ENCODE measurements at regions not wholly inside any gene's neighbourhood (a gene's known extent, or its start where the extent isn't known, plus 50 kb on each side); places are given as distances from the start of the nearest gene placed in this dataset.

DNA sequence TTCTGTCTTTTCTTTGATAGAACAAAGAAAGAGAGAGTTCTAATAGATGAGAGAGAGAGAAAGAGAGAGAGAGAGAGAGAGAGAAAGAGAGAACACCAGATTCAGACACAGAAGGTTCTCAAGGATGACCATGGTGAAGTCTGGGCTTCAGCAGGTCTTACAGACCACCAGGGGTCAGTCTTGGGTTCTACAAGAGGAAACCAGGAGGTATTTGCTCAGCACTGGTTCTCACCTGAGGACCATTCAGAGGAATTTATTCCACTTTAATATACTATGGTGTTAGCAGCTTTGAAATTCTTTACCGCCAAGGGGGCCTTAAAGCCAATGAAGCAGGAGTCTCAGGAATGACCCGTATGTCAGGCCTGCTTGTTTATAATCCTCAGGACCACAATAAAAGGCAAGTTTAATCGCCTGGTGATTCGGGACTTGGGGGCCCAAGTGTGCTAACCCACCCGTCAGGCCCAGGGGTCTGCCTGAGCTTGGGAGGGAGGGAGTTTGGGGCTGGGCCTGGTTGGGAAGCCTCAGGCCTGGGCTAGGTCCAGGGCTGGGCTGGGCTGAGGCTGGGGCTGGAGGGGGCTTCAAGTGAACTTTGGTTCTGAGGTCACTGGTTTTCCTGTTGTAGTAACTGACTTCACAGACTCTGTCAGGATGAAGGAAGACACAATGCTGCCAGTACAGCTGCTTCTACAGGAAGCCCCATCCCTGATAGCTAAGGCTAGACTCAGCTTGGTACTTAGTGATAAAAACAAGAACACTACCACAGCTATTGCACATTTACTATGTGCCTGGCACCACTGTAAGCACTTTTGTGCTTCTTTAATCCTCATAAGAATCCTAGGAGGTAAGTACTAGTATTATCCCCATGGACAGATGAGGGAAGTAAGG is 179.2 kb upstream of the ZBED5 start:
- DNase-seq (ENCODE audit: low read depth): peak; percentile 40
- TF ChIP-seq, protein P1, sequence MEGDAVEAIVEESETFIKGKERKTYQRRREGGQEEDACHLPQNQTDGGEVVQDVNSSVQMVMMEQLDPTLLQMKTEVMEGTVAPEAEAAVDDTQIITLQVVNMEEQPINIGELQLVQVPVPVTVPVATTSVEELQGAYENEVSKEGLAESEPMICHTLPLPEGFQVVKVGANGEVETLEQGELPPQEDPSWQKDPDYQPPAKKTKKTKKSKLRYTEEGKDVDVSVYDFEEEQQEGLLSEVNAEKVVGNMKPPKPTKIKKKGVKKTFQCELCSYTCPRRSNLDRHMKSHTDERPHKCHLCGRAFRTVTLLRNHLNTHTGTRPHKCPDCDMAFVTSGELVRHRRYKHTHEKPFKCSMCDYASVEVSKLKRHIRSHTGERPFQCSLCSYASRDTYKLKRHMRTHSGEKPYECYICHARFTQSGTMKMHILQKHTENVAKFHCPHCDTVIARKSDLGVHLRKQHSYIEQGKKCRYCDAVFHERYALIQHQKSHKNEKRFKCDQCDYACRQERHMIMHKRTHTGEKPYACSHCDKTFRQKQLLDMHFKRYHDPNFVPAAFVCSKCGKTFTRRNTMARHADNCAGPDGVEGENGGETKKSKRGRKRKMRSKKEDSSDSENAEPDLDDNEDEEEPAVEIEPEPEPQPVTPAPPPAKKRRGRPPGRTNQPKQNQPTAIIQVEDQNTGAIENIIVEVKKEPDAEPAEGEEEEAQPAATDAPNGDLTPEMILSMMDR (IDR thresholded peaks at IDR 0.05; ENCODE audit: control insufficient read depth, insufficient read depth, low read depth, low read length, missing control alignments): peak; percentile 69
- no peak overlapping the region for H3K4me3 ChIP-seq (ENCODE audit: control insufficient read depth, low read depth, low read length)

GRCh38 chr11:11036185-11036847 is 178.5 kb upstream of the ZBED5 start:
- TF ChIP-seq, protein P1 (IDR thresholded peaks at IDR 0.05; ENCODE audit: control insufficient read depth, insufficient read depth, low read depth, low read length, missing control alignments): no peak
- DNase-seq (ENCODE audit: low read depth): no peak

DNA sequence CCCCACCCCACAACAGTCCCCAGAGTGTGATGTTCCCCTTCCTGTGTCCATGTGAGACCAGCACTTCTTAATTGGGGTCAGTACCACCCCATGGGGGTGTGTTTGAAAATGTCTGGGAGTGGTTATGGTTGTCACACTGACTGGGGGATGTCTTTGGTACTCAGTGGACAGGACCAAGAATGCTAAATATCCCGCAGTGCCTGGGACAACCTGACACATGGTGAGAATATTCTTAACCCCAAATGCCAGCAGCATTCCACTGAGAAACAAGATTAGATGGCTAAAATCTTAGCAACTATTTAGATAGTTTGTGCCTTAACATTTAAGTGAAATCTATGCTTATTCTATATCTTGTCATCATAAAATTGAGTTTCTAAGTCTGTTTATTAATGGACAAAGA is 177.5 kb upstream of the ZBED5 start:
- TF ChIP-seq, protein P1 (IDR thresholded peaks at IDR 0.05; ENCODE audit: control insufficient read depth, insufficient read depth, low read depth, low read length, missing control alignments): no peak
- DNase-seq (ENCODE audit: low read depth): no peak
- H3K4me3 ChIP-seq (ENCODE audit: control insufficient read depth, low read depth, low read length): no peak overlapping the region

More at GRCh38 chr11:11036185-11036847, 178.5 kb upstream of the ZBED5 start:
- no peak overlapping the region for H3K4me3 ChIP-seq (ENCODE audit: control insufficient read depth, low read depth, low read length)

DNA sequence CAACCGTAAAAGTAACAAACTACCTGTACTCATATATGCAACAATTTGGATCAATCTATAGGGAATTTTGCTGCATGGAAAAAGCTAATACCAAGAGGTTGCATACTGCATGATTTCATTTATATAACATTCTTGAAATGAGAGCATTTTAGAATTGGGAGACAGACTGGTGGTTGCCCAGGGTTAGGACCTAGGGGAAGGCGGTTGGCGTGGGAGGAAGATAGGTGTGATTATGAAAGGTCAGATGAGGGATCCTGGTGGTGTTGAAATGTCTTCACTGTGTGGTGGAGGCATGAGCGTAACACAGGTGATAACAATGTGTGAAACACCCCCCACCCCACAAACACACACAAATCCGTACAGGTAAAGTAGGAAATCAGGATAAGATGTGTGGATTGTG is 176.6 kb upstream of the ZBED5 start:
- TF ChIP-seq, protein P1 (IDR thresholded peaks at IDR 0.05; ENCODE audit: control insufficient read depth, insufficient read depth, low read depth, low read length, missing control alignments): no peak
- H3K4me3 ChIP-seq (ENCODE audit: control insufficient read depth, low read depth, low read length): no peak overlapping the region

GRCh38 chr11:11032066-11032465 is 174.2 kb upstream of the ZBED5 start:
- DNase-seq (ENCODE audit: low read depth): no peak
- no peak overlapping the region for H3K4me3 ChIP-seq (ENCODE audit: control insufficient read depth, low read depth, low read length)
- TF ChIP-seq, protein P1 (IDR thresholded peaks at IDR 0.05; ENCODE audit: control insufficient read depth, insufficient read depth, low read depth, low read length, missing control alignments): no peak

More for the DNA sequence above, 176.6 kb upstream of the ZBED5 start:
- DNase-seq (ENCODE audit: low read depth): no peak

GRCh38 chr11:11029027-11029426 is 171.2 kb upstream of the ZBED5 start:
- H3K4me3 ChIP-seq (ENCODE audit: control insufficient read depth, low read depth, low read length): no peak overlapping the region
- DNase-seq (ENCODE audit: low read depth): no peak
- TF ChIP-seq, protein P1 (IDR thresholded peaks at IDR 0.05; ENCODE audit: control insufficient read depth, insufficient read depth, low read depth, low read length, missing control alignments): no peak

All from AG09309 (cell line).